ENCODE measurements at regions not wholly inside any gene's neighbourhood (a gene's known extent, or its start where the extent isn't known, plus 50 kb on each side); places are given as distances from the start of the nearest gene placed in this dataset.

- no peak for DNase-seq (ENCODE audit: low read depth)
- TF ChIP-seq CTCF (IDR thresholded peaks at IDR 0.05; ENCODE audit: low read depth, low read length): no peak
- TF ChIP-seq MYC (IDR thresholded peaks at IDR 0.05; ENCODE audit: low read depth, low read length): no peak
- TF ChIP-seq MAX (IDR thresholded peaks at IDR 0.05; ENCODE audit: low read depth, low read length): no peak
- no peak for TF ChIP-seq POLR2A (IDR thresholded peaks at IDR 0.05; ENCODE audit: extremely low read depth, insufficient read length)
- H3K4me3 ChIP-seq (ENCODE audit: low read depth, low read length): no peak overlapping the region
These were observed 156.0 kb upstream of the TTC29 start for GRCh38 chr4:147101678-147102077.

- no peak for TF ChIP-seq CTCF (IDR thresholded peaks at IDR 0.05; ENCODE audit: low read depth, low read length)
- TF ChIP-seq MAX (IDR thresholded peaks at IDR 0.05; ENCODE audit: low read depth, low read length): no peak
- TF ChIP-seq MYC (IDR thresholded peaks at IDR 0.05; ENCODE audit: low read depth, low read length): no peak
- no peak for TF ChIP-seq POLR2A (IDR thresholded peaks at IDR 0.05; ENCODE audit: extremely low read depth, insufficient read length)
- no peak overlapping the region for H3K4me3 ChIP-seq (ENCODE audit: low read depth, low read length)
These were observed 156.9 kb upstream of the TTC29 start for GRCh38 chr4:147102596-147102995.

GRCh38 chr4:147103403-147103946, 157.8 kb upstream of the TTC29 start:
- H3K4me3 ChIP-seq (ENCODE audit: low read depth, low read length): no peak overlapping the region
- TF ChIP-seq MYC (IDR thresholded peaks at IDR 0.05; ENCODE audit: low read depth, low read length): no peak
- TF ChIP-seq POLR2A (IDR thresholded peaks at IDR 0.05; ENCODE audit: extremely low read depth, insufficient read length): no peak
- no peak for TF ChIP-seq CTCF (IDR thresholded peaks at IDR 0.05; ENCODE audit: low read depth, low read length)
- no peak for TF ChIP-seq MAX (IDR thresholded peaks at IDR 0.05; ENCODE audit: low read depth, low read length)
- DNase-seq (ENCODE audit: low read depth): no peak

More at GRCh38 chr4:147102596-147102995, 156.9 kb upstream of the TTC29 start:
- no peak for DNase-seq (ENCODE audit: low read depth)

DNA sequence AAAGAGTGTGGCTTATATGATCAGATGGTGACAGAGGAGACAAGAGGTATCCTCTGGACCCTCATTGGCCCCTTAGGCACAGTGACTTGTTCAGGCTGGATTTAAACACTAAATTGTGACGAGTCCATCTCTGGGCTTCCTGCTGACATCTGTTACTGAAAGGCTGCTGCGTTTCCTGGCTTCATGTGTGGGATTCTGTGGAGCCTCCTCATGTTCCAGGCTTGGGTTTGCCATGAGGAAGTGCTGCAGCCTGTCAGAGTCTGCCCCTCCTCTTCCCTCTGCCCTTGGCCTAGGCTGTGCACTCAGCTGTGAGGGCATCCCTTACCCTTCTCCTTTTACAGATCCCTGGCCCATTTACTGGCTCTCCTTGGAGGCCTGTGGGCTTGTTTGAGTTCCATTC, 159.1 kb upstream of the TTC29 start:
- H3K4me3 ChIP-seq (ENCODE audit: low read depth, low read length): no peak overlapping the region
- DNase-seq (ENCODE audit: low read depth): no peak
- TF ChIP-seq MAX (IDR thresholded peaks at IDR 0.05; ENCODE audit: low read depth, low read length) (no peak), MYC (IDR thresholded peaks at IDR 0.05; ENCODE audit: low read depth, low read length) (no peak), POLR2A (IDR thresholded peaks at IDR 0.05; ENCODE audit: extremely low read depth, insufficient read length) (no peak), CTCF (IDR thresholded peaks at IDR 0.05; ENCODE audit: low read depth, low read length) (no peak)

GRCh38 chr4:147108409-147108808, 162.7 kb upstream of the TTC29 start:
- TF ChIP-seq POLR2A (IDR thresholded peaks at IDR 0.05; ENCODE audit: extremely low read depth, insufficient read length) (no peak), MAX (IDR thresholded peaks at IDR 0.05; ENCODE audit: low read depth, low read length) (no peak), MYC (IDR thresholded peaks at IDR 0.05; ENCODE audit: low read depth, low read length) (no peak), CTCF (IDR thresholded peaks at IDR 0.05; ENCODE audit: low read depth, low read length) (no peak)
- DNase-seq (ENCODE audit: low read depth): no peak
- no peak overlapping the region for H3K4me3 ChIP-seq (ENCODE audit: low read depth, low read length)
